Stimulated activated CD4-positive, alpha-beta T cell treated with anti-CD3 and anti-CD28 coated beads, Interleukin-12 subunit alpha, Interleukin-12 subunit beta, amount 100 ng/mL, for 4 hours (primary cell): ENCODE measurements at regions not wholly inside any gene's neighbourhood (a gene's known extent, or its start where the extent isn't known, plus 50 kb on each side); places are given as distances from the start of the nearest gene placed in this dataset.

Experiments used
- DNase-seq: peaks from one replicate; pipeline ENCODE4 v3.0.0-alpha.2; 2020

GRCh38 chr14:101347893-101348777 is 213.2 kb upstream of the DIO3 start:
- no peak for DNase-seq

GRCh38 chr14:101349108-101349507 is 212.2 kb upstream of the DIO3 start:
- no peak for DNase-seq

GRCh38 chr14:101350021-101350420 is 211.3 kb upstream of the DIO3 start:
- DNase-seq: no peak

GRCh38 chr14:101350691-101351090 is 210.6 kb upstream of the DIO3 start:
- no peak for DNase-seq

GRCh38 chr14:101351146-101351545 is 210.1 kb upstream of the DIO3 start:
- DNase-seq: no peak

- no peak for DNase-seq
Observed at GRCh38 chr14:101351769-101352168, 209.5 kb upstream of the DIO3 start.

GRCh38 chr14:101352567-101352966 is 208.7 kb upstream of the DIO3 start:
- DNase-seq: no peak

GRCh38 chr14:101353422-101353821 is 207.9 kb upstream of the DIO3 start:
- DNase-seq: no peak

- no peak for DNase-seq
Observed at GRCh38 chr14:101354726-101355125, 206.6 kb upstream of the DIO3 start.

- no peak for DNase-seq
Observed at GRCh38 chr14:101355284-101355683, 206.0 kb upstream of the DIO3 start.

GRCh38 chr14:101357038-101357437 is 204.3 kb upstream of the DIO3 start:
- no peak for DNase-seq

- no peak for DNase-seq
Observed at GRCh38 chr14:101357559-101358319, 203.6 kb upstream of the DIO3 start.

- no peak for DNase-seq
Observed at GRCh38 chr14:101358320-101359125, 202.8 kb upstream of the DIO3 start.

GRCh38 chr14:101359221-101360053 is 201.9 kb upstream of the DIO3 start:
- no peak for DNase-seq

- no peak for DNase-seq
Observed at GRCh38 chr14:101360054-101360911, 201.0 kb upstream of the DIO3 start.

GRCh38 chr14:101361044-101361443 is 200.3 kb upstream of the DIO3 start:
- no peak for DNase-seq

- no peak for DNase-seq
Observed at GRCh38 chr14:101361451-101362433, 199.6 kb upstream of the DIO3 start.

- no peak for DNase-seq
Observed at GRCh38 chr14:101362529-101363260, 198.6 kb upstream of the DIO3 start.

- DNase-seq: no peak
Observed at GRCh38 chr14:101363261-101363555, 198.1 kb upstream of the DIO3 start.
